ENCODE measurements at regions not wholly inside any gene's neighbourhood (a gene's known extent, or its start where the extent isn't known, plus 50 kb on each side); places are given as distances from the start of the nearest gene placed in this dataset.

DNA sequence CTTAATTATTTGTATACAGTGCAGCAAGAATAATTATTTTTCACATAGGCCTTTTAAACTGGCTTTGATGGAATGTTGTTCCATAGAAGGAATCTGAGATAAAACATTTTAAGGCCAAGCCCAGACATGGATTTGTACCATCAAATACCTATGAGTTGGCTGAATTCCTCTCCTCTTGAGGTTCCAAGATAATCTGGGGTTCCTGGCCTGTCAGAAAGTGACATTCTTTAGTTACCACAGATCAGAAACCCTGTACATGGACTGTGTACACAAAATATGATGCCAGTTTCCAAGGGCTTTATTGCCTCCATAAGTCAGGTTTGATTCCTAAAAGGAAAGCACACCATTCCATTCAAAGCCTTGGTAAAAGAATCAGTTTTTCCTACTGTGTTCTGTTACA, 1256.7 kb upstream of the NRXN1 start:
- TF ChIP-seq POLR2A (IDR thresholded peaks at IDR 0.05): no peak
- TF ChIP-seq, protein P1, sequence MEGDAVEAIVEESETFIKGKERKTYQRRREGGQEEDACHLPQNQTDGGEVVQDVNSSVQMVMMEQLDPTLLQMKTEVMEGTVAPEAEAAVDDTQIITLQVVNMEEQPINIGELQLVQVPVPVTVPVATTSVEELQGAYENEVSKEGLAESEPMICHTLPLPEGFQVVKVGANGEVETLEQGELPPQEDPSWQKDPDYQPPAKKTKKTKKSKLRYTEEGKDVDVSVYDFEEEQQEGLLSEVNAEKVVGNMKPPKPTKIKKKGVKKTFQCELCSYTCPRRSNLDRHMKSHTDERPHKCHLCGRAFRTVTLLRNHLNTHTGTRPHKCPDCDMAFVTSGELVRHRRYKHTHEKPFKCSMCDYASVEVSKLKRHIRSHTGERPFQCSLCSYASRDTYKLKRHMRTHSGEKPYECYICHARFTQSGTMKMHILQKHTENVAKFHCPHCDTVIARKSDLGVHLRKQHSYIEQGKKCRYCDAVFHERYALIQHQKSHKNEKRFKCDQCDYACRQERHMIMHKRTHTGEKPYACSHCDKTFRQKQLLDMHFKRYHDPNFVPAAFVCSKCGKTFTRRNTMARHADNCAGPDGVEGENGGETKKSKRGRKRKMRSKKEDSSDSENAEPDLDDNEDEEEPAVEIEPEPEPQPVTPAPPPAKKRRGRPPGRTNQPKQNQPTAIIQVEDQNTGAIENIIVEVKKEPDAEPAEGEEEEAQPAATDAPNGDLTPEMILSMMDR (IDR thresholded peaks at IDR 0.05): no peak

All from lower leg skin (tissue), 3 donors.